Trophoblast cell (in vitro differentiated cells and primary cell): ENCODE measurements at regions not wholly inside any gene's neighbourhood (a gene's known extent, or its start where the extent isn't known, plus 50 kb on each side); places are given as distances from the start of the nearest gene placed in this dataset.
"Not testable (repeated sequence)": the region's sequence is repeated elsewhere in the genome, so short reads cannot be mapped to it uniquely, and the experiment has no call there.

Experiments
- DNase-seq, 2 donors: peaks; one replicate each; pipeline ENCODE4 v3.0.0-alpha.2; 2016
- H2AFZ ChIP-seq: 2 replicates; pipeline ENCODE4 v1.6.1; 2013; ENCODE audit warnings: low read length, moderate library complexity, mild to moderate bottlenecking; ENCODE audit not compliant: insufficient read depth, poor library complexity
- H2AK5ac ChIP-seq: 2 replicates; pipeline ENCODE4 v1.6.1; 2013; ENCODE audit warnings: mild to moderate bottlenecking, low read length
- H2BK120ac ChIP-seq: 2 replicates; pipeline ENCODE4 v1.6.1; 2013; ENCODE audit warnings: low read length, mild to moderate bottlenecking, moderate library complexity; ENCODE audit not compliant: insufficient read depth, poor library complexity
- H2BK12ac ChIP-seq: 2 replicates; pipeline ENCODE4 v1.6.1; 2013; ENCODE audit warnings: mild to moderate bottlenecking, low read length, moderate library complexity
- H2BK5ac ChIP-seq: 2 replicates; pipeline ENCODE4 v1.6.1; 2013; ENCODE audit warnings: low read length, low read depth, moderate library complexity, mild to moderate bottlenecking; ENCODE audit not compliant: poor library complexity
- H3K14ac ChIP-seq: 2 replicates; pipeline ENCODE4 v1.6.1; 2013; ENCODE audit warnings: mild to moderate bottlenecking, low read length
- H3K18ac ChIP-seq: 2 replicates; pipeline ENCODE4 v1.6.1; 2013; ENCODE audit warnings: mild to moderate bottlenecking, low read length
- H3K23ac ChIP-seq: 2 replicates; pipeline ENCODE4 v1.6.1; 2013; ENCODE audit warnings: low read length
- H3K27ac ChIP-seq: 2 replicates; pipeline ENCODE4 v1.5.1; 2013; ENCODE audit warnings: low read depth, mild to moderate bottlenecking, inconsistent platforms, low read length, moderate library complexity
- H3K27me3 ChIP-seq: 2 replicates; pipeline ENCODE4 v1.6.1; 2013; ENCODE audit warnings: inconsistent platforms, mild to moderate bottlenecking, low read length, moderate library complexity; ENCODE audit not compliant: insufficient read depth
- H3K36me3 ChIP-seq, 2 experiments: 1 replicate in 1 of 2; 2 replicates in 1 of 2; pipeline ENCODE4 v1.6.1; 2013; ENCODE audit warnings: low read length in 2 of 2, mild to moderate bottlenecking in 2 of 2, moderate library complexity in 1 of 2; ENCODE audit not compliant: insufficient read depth in 2 of 2, control insufficient read depth in 1 of 2
- H3K4ac ChIP-seq: 2 replicates; pipeline ENCODE4 v1.6.1; 2013; ENCODE audit warnings: low read depth, mild to moderate bottlenecking, low read length, moderate library complexity
- H3K4me1 ChIP-seq, 2 experiments: 1 replicate in 1 of 2; 2 replicates in 1 of 2; pipeline ENCODE4 v1.6.1; 2013; ENCODE audit warnings: low read length in 2 of 2, mild to moderate bottlenecking in 2 of 2, moderate library complexity in 1 of 2; ENCODE audit not compliant: insufficient read depth in 2 of 2, control insufficient read depth in 1 of 2
- H3K4me2 ChIP-seq: 2 replicates; pipeline ENCODE4 v1.6.1; 2013; ENCODE audit warnings: inconsistent platforms, mild to moderate bottlenecking, low read length, moderate library complexity
- H3K4me3 ChIP-seq: 2 replicates; pipeline ENCODE4 v1.5.1; 2013; ENCODE audit warnings: mild to moderate bottlenecking, low read depth, low read length, inconsistent platforms
- H3K79me1 ChIP-seq: one replicate; pipeline ENCODE4 v1.6.1; 2013; ENCODE audit warnings: low read length
- H3K79me2 ChIP-seq: 2 replicates; pipeline ENCODE4 v1.6.1; 2013; ENCODE audit warnings: low read length, mild to moderate bottlenecking; ENCODE audit not compliant: control insufficient read depth, insufficient read depth, poor library complexity
- H3K9ac ChIP-seq: 2 replicates; pipeline ENCODE4 v1.6.1; 2013; ENCODE audit warnings: mild to moderate bottlenecking, low read length
- H3K9me3 ChIP-seq: 2 replicates; pipeline ENCODE4 v1.6.1; 2013; ENCODE audit warnings: low read depth, mild to moderate bottlenecking, control low read depth, inconsistent platforms, low read length; ENCODE audit not compliant: insufficient read depth
- H4K12ac ChIP-seq: 2 replicates; pipeline ENCODE4 v1.6.1; 2013; ENCODE audit warnings: low read depth, mild to moderate bottlenecking, low read length, moderate library complexity
- H4K8ac ChIP-seq: 2 replicates; pipeline ENCODE4 v1.6.1; 2013; ENCODE audit warnings: low read depth, mild to moderate bottlenecking, low read length, moderate library complexity
- H4K91ac ChIP-seq: one replicate; pipeline ENCODE4 v1.6.1; 2013; ENCODE audit warnings: low read depth, mild to moderate bottlenecking, low read length, moderate library complexity
- whole genome bisulfite sequencing: extraction: QIAGEN DNeasy Blood & Tissue Kit; methylation state at CpG from one replicate; pipeline ENCODE4 v1.1.7; 2013; ENCODE audit warnings: missing lambda C conversion rate; ENCODE audit not compliant: insufficient read length, insufficient coverage; ENCODE audit errors: extremely low coverage; 5-methylcytosine and 5-hydroxymethylcytosine counted together

GRCh38 chr15:77895742-77896141, 181.8 kb downstream of the TBC1D2B start:
- H3K4me3 ChIP-seq, result no peak overlapping the region
- no peak overlapping the region for H3K27ac ChIP-seq
- H2BK12ac ChIP-seq, result no peak overlapping the region
- H3K23ac ChIP-seq, result no peak overlapping the region
- H3K9me3 ChIP-seq, result no peaks in the 10 kb centered on the region
- H3K4ac ChIP-seq, result no peak overlapping the region
- H3K79me1 ChIP-seq, result no peaks in the 10 kb centered on the region
- H3K9ac ChIP-seq, result no peak overlapping the region
- H3K18ac ChIP-seq, result no peak overlapping the region
- no peak overlapping the region for H4K12ac ChIP-seq
- H2BK120ac ChIP-seq, result no peak overlapping the region
- H3K4me2 ChIP-seq, result no peak overlapping the region
- H3K36me3 ChIP-seq, result no peaks in the 10 kb centered on the region
- no peak overlapping the region for H2AK5ac ChIP-seq
- no peak overlapping the region for H2BK5ac ChIP-seq
- H4K91ac ChIP-seq, result no peak overlapping the region
- H3K27me3 ChIP-seq, result no peaks in the 10 kb centered on the region
- no peaks in the 10 kb centered on the region for H3K79me2 ChIP-seq
- H3K4me1 ChIP-seq, result no peaks in the 10 kb centered on the region
- DNase-seq, result no peak
- no CpG with 5 or more reads among the region's 3 CpGs for WGBS
- no peak overlapping the region for H4K8ac ChIP-seq
- H2AFZ ChIP-seq, result no peak overlapping the region
- no peak overlapping the region for H3K14ac ChIP-seq

DNA sequence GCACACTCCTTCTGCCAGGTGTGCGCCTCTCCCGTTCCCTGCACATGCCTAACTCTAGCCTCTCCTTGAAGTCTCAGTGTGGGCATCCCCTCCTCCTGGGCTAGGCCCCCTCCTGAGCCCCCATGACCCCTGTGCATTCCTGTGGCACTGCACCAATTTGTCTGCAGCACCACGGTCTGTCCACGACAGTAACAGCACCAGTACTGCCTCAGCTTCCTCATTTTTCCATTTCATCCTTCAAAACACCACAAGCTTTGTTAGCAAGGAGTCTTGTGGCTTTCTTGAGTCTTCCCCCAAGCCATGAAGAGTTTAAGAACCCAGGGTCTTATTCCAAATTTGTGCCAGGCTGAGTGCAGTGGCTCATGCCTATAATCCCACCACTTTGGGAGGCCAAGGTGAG, 182.4 kb downstream of the TBC1D2B start:
- not testable (repeated sequence) for H2BK12ac ChIP-seq, H3K14ac ChIP-seq, H4K8ac ChIP-seq, H3K18ac ChIP-seq, DNase-seq, H4K12ac ChIP-seq, H3K27me3 ChIP-seq, H3K23ac ChIP-seq, H2BK5ac ChIP-seq, H3K4me3 ChIP-seq, H3K4me1 ChIP-seq, H3K79me2 ChIP-seq, H3K36me3 ChIP-seq, H3K79me1 ChIP-seq, H2AK5ac ChIP-seq, H3K9me3 ChIP-seq, H4K91ac ChIP-seq, H3K4me2 ChIP-seq, H2BK120ac ChIP-seq, H2AFZ ChIP-seq, H3K9ac ChIP-seq, H3K4ac ChIP-seq, H3K27ac ChIP-seq
- WGBS, result no CpG with 5 or more reads among the region's 4 CpGs

DNA sequence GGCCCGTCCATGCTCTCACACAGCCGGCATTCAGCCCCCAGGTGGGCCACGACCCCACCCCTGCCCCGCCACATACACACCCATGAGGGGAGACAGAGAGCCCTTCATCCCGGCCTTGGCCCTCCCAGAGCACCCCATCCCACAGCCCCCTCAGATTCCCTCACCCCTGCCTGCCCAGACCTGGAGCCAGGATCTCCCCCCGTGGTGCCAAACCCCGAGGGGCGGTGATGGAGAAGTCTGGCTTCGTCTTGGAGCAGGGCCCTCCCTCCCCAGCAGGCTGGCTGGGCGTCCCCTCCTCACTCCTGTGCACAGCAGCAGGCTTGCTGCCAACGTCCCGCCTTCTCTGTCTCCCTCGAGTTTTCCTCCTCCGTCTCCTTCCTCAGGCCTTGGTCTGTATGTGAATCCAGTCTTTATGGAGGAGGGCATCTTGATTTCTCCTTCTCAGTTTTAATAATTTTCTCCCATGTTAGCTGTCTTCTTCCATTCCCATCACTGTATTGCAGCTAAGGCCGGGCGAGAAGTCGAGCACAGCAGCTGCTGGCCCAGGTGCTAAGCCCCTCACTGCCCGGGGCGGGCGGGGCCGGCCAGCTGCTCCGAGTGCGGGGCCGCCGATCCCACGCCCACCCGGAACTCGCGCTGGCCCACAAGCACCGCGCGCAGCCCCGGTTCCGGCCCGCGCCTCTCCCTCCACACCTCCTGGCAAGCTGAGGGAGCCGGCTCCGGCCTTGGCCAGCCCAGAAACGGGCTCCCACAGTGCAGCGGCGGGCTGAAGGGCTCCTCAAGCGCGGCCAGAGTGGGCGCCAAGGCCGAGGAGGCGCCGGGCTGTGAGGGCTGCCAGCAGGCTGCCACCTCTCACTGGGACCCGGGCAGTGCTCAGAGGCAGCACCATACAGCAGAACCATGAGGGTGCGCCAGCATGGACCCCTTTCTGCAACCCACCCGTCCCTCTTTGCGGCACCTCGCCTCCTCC, 183.6 kb downstream of the TBC1D2B start:
- not testable (repeated sequence) for H2AK5ac ChIP-seq, H3K18ac ChIP-seq, H3K36me3 ChIP-seq, H3K79me2 ChIP-seq, H3K27me3 ChIP-seq, H3K23ac ChIP-seq, H3K9me3 ChIP-seq, H3K79me1 ChIP-seq, H4K8ac ChIP-seq, H2BK5ac ChIP-seq, DNase-seq, H3K27ac ChIP-seq, H3K9ac ChIP-seq, H4K91ac ChIP-seq, H3K4me1 ChIP-seq, H3K4ac ChIP-seq, H3K4me3 ChIP-seq, H2BK12ac ChIP-seq, H2BK120ac ChIP-seq, H3K4me2 ChIP-seq, H2AFZ ChIP-seq, H4K12ac ChIP-seq, H3K14ac ChIP-seq
- no CpG with 5 or more reads among the region's 52 CpGs for WGBS

- H2BK5ac ChIP-seq, H3K4me2 ChIP-seq, H3K9me3 ChIP-seq, H3K36me3 ChIP-seq, H3K27me3 ChIP-seq, H2BK120ac ChIP-seq, H3K27ac ChIP-seq, H3K4me3 ChIP-seq, H3K4ac ChIP-seq, H3K4me1 ChIP-seq, H3K23ac ChIP-seq, H3K79me2 ChIP-seq, H3K18ac ChIP-seq, H2BK12ac ChIP-seq, H4K91ac ChIP-seq, H3K9ac ChIP-seq, H3K79me1 ChIP-seq, H2AK5ac ChIP-seq, H3K14ac ChIP-seq, H4K12ac ChIP-seq, H2AFZ ChIP-seq, DNase-seq, H4K8ac ChIP-seq: not testable (repeated sequence)
- no CpG with 5 or more reads among the region's 7 CpGs for WGBS
Observed at GRCh38 chr15:77893246-77893645, 184.3 kb downstream of the TBC1D2B start.
